ENCODE measurements at regions not wholly inside any gene's neighbourhood (a gene's known extent, or its start where the extent isn't known, plus 50 kb on each side); places are given as distances from the start of the nearest gene placed in this dataset.

- DNase-seq = no peak
- intact Hi-C loops (cut with DNase I) = no loop called here
Measured at GRCh38 chr4:53782458-53782845, 191.2 kb upstream of the LNX1 start.

- intact Hi-C loops (cut with DNase I) = no loop called here
- no peak for DNase-seq
Measured at GRCh38 chr4:53781629-53782457, 190.6 kb upstream of the LNX1 start.

GRCh38 chr4:53780736-53781400 lies 189.6 kb upstream of the LNX1 start:
- intact Hi-C loops (cut with DNase I) = no loop called here
- no peak for DNase-seq

GRCh38 chr4:53779025-53779424 lies 187.7 kb upstream of the LNX1 start:
- intact Hi-C loops (cut with DNase I) = no loop called here
- no peak for DNase-seq

- intact Hi-C loops (cut with DNase I) = no loop called here
- no peak for DNase-seq
Measured at GRCh38 chr4:53778155-53778554, 186.9 kb upstream of the LNX1 start.

GRCh38 chr4:53777244-53777984 lies 186.1 kb upstream of the LNX1 start:
- no peak for DNase-seq
- intact Hi-C loops (cut with DNase I) = no loop called here

GRCh38 chr4:53776141-53776540 lies 184.9 kb upstream of the LNX1 start:
- intact Hi-C loops (cut with DNase I) = no loop called here

GRCh38 chr4:53775381-53775780 lies 184.1 kb upstream of the LNX1 start:
- intact Hi-C loops (cut with DNase I) = no loop called here

More at GRCh38 chr4:53776141-53776540, 184.9 kb upstream of the LNX1 start:
- DNase-seq = no peak

GRCh38 chr4:53771326-53771725 lies 180.0 kb upstream of the LNX1 start:
- no peak for DNase-seq
- intact Hi-C loops (cut with DNase I) = no loop called here

More at GRCh38 chr4:53775381-53775780, 184.1 kb upstream of the LNX1 start:
- no peak for DNase-seq

GRCh38 chr4:53767482-53767881 lies 176.2 kb upstream of the LNX1 start:
- intact Hi-C loops (cut with DNase I) = no loop called here
- no peak for DNase-seq

GRCh38 chr4:53764761-53765490 lies 173.6 kb upstream of the LNX1 start:
- no peak for DNase-seq
- intact Hi-C loops (cut with DNase I) = no loop called here

GRCh38 chr4:53763813-53764597 lies 172.7 kb upstream of the LNX1 start:
- intact Hi-C loops (cut with DNase I) = no loop called here
- peak in 1 of 10 donors; percentile 70 for DNase-seq

GRCh38 chr4:53755656-53756055 lies 164.4 kb upstream of the LNX1 start:
- DNase-seq = no peak
- intact Hi-C loops (cut with DNase I) = no loop called here

- intact Hi-C loops (cut with DNase I) = no loop called here
- DNase-seq = no peak
Measured at GRCh38 chr4:53752124-53752523, 160.8 kb upstream of the LNX1 start.

GRCh38 chr4:53748328-53748772 lies 157.1 kb upstream of the LNX1 start:
- intact Hi-C loops (cut with DNase I) = no loop called here
- DNase-seq = no peak

GRCh38 chr4:53747401-53747800 lies 156.1 kb upstream of the LNX1 start:
- intact Hi-C loops (cut with DNase I) = no loop called here
- no peak for DNase-seq

- intact Hi-C loops (cut with DNase I) = no loop called here
Measured at GRCh38 chr4:53744446-53745160, 153.3 kb upstream of the LNX1 start.

GRCh38 chr4:53734584-53735353 lies 143.5 kb upstream of the LNX1 start:
- intact Hi-C loops (cut with DNase I) = no loop called here
- no peak for DNase-seq

More at GRCh38 chr4:53744446-53745160, 153.3 kb upstream of the LNX1 start:
- no peak for DNase-seq
